MM.1S (cell line): ENCODE measurements at regions not wholly inside any gene's neighbourhood (a gene's known extent, or its start where the extent isn't known, plus 50 kb on each side); places are given as distances from the start of the nearest gene placed in this dataset.

Experiments used
- EZH2 ChIP-seq: fragments of 300-600 bp; sonication (generic); optimal IDR thresholded peaks from 2 replicates; pipeline ENCODE3; 2017; ENCODE audit warnings: low read depth, mild to moderate bottlenecking, antibody characterized with exemption, low read length, mixed read lengths
- TF ChIP-seq, protein P1 (sequence below): fragments of 300-600 bp; sonication (generic); IDR thresholded peaks from 2 replicates; pipeline ENCODE4 v1.5.1; 2016; ENCODE audit warnings: antibody characterized with exemption, low read length, mixed read lengths

DNA sequence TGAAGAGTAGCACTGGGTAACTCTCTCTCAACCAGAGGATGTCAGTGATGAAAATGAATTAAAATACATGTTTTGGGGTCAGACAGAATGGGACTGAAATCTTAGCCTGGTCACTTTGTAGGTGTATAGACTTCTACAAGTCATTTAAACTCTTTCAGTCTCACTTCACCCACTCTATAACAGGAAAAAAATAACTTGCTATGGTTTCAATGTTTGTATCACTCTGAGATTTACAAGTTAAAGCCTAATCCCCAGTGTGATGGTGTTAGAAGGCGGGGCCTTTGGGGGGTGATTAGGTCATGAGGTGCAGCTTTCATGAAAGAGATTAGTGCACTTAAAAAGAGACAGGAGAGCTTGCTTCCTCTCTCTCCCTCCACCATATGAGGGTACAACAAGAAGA is 134.8 kb downstream of the INHBA start:
- TF ChIP-seq, protein P1, sequence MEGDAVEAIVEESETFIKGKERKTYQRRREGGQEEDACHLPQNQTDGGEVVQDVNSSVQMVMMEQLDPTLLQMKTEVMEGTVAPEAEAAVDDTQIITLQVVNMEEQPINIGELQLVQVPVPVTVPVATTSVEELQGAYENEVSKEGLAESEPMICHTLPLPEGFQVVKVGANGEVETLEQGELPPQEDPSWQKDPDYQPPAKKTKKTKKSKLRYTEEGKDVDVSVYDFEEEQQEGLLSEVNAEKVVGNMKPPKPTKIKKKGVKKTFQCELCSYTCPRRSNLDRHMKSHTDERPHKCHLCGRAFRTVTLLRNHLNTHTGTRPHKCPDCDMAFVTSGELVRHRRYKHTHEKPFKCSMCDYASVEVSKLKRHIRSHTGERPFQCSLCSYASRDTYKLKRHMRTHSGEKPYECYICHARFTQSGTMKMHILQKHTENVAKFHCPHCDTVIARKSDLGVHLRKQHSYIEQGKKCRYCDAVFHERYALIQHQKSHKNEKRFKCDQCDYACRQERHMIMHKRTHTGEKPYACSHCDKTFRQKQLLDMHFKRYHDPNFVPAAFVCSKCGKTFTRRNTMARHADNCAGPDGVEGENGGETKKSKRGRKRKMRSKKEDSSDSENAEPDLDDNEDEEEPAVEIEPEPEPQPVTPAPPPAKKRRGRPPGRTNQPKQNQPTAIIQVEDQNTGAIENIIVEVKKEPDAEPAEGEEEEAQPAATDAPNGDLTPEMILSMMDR: no peak
- no peak for TF ChIP-seq EZH2
